ENCODE measurements at regions not wholly inside any gene's neighbourhood (a gene's known extent, or its start where the extent isn't known, plus 50 kb on each side); places are given as distances from the start of the nearest gene placed in this dataset.

DNA sequence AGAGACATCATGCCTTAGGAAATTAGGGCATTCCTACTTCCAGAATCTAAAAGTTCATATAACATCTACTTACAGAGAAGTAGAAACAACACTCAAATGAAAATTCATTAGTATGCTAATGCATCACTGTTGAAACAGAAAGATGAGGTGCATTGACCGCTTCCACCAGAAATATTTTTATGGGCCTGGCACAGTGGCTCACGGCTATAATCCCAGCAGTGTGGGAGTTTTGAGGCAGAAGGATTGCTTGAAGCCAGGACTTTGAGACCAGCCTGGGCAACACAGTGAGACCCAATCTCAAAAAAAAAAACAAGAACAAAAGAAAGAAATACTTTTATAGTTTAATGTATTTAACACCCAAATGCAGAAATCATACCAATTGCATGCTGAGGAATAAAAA, 220.9 kb downstream of the SKIDA1 start:
- TF ChIP-seq POLR2A (IDR thresholded peaks at IDR 0.05; ENCODE audit: low read depth, low read length) (no peak), POLR2AphosphoS5 (IDR thresholded peaks at IDR 0.05; ENCODE audit: low read depth, low read length) (no peak)
